Rectal smooth muscle tissue (tissue), 1 donor: ENCODE measurements at regions not wholly inside any gene's neighbourhood (a gene's known extent, or its start where the extent isn't known, plus 50 kb on each side); places are given as distances from the start of the nearest gene placed in this dataset.

Experiments used
- H3K27ac ChIP-seq: one replicate; pipeline ENCODE4 v1.7.0; 2013; ENCODE audit warnings: low read depth, low read length, inconsistent platforms
- H3K27me3 ChIP-seq: one replicate; pipeline ENCODE4 v1.7.0; 2013; ENCODE audit warnings: low read length; ENCODE audit not compliant: control insufficient read depth, insufficient read depth
- H3K36me3 ChIP-seq: one replicate; pipeline ENCODE4 v1.7.0; 2013; ENCODE audit warnings: low read length; ENCODE audit not compliant: control insufficient read depth, insufficient read depth
- H3K4me1 ChIP-seq: one replicate; pipeline ENCODE4 v1.7.0; 2013; ENCODE audit warnings: low read length; ENCODE audit not compliant: control insufficient read depth, insufficient read depth
- H3K4me3 ChIP-seq: one replicate; pipeline ENCODE4 v1.7.0; 2013; ENCODE audit warnings: low read length
- H3K9ac ChIP-seq: one replicate; pipeline ENCODE4 v1.7.0; 2013; ENCODE audit warnings: low read length

GRCh38 chr3:86594838-86595237 is 396.1 kb downstream of the VGLL3 start:
- Histone ChIP-seq H3K9ac (no peak overlapping the region), H3K4me3 (no peak overlapping the region), H3K4me1 (no peaks in the 10 kb centered on the region), H3K27me3 (no peaks in the 10 kb centered on the region), H3K36me3 (no peaks in the 10 kb centered on the region), H3K27ac (no peak overlapping the region)

- no peak overlapping the region for H3K4me3 ChIP-seq
- no peak overlapping the region for H3K27ac ChIP-seq
- H3K9ac ChIP-seq: no peak overlapping the region
- no peaks in the 10 kb centered on the region for H3K36me3 ChIP-seq
- H3K27me3 ChIP-seq: no peaks in the 10 kb centered on the region
- H3K4me1 ChIP-seq: no peaks in the 10 kb centered on the region
These were observed 412.9 kb downstream of the VGLL3 start for GRCh38 chr3:86578071-86578470.

GRCh38 chr3:86563400-86563970 is 427.5 kb downstream of the VGLL3 start:
- no peaks in the 10 kb centered on the region for H3K27me3 ChIP-seq
- no peak overlapping the region for H3K9ac ChIP-seq
- H3K27ac ChIP-seq: no peak overlapping the region
- no peak overlapping the region for H3K4me3 ChIP-seq
- H3K36me3 ChIP-seq: no peaks in the 10 kb centered on the region
- no peaks in the 10 kb centered on the region for H3K4me1 ChIP-seq

- H3K27ac ChIP-seq: no peak overlapping the region
- H3K27me3 ChIP-seq: no peaks in the 10 kb centered on the region
- no peaks in the 10 kb centered on the region for H3K36me3 ChIP-seq
- no peak overlapping the region for H3K9ac ChIP-seq
- no peaks in the 10 kb centered on the region for H3K4me1 ChIP-seq
- no peak overlapping the region for H3K4me3 ChIP-seq
These were observed 428.9 kb downstream of the VGLL3 start for GRCh38 chr3:86562090-86562489.

- H3K27me3 ChIP-seq: no peaks in the 10 kb centered on the region
- no peaks in the 10 kb centered on the region for H3K36me3 ChIP-seq
- H3K27ac ChIP-seq: no peak overlapping the region
- no peak overlapping the region for H3K9ac ChIP-seq
- no peak overlapping the region for H3K4me3 ChIP-seq
- H3K4me1 ChIP-seq: no peaks in the 10 kb centered on the region
These were observed 429.7 kb downstream of the VGLL3 start for GRCh38 chr3:86561215-86561614.

GRCh38 chr3:86554383-86554782 is 436.6 kb downstream of the VGLL3 start:
- H3K4me3 ChIP-seq: no peak overlapping the region
- H3K27ac ChIP-seq: no peak overlapping the region
- H3K4me1 ChIP-seq: no peaks in the 10 kb centered on the region
- H3K9ac ChIP-seq: no peak overlapping the region
- no peaks in the 10 kb centered on the region for H3K27me3 ChIP-seq
- no peaks in the 10 kb centered on the region for H3K36me3 ChIP-seq

- no peaks in the 10 kb centered on the region for H3K4me1 ChIP-seq
These were observed 443.3 kb downstream of the VGLL3 start for GRCh38 chr3:86547692-86548091.

GRCh38 chr3:86537171-86537570 is 453.8 kb downstream of the VGLL3 start:
- no peaks in the 10 kb centered on the region for H3K4me1 ChIP-seq
- no peaks in the 10 kb centered on the region for H3K36me3 ChIP-seq
- no peak overlapping the region for H3K27ac ChIP-seq
- H3K4me3 ChIP-seq: no peak overlapping the region
- H3K27me3 ChIP-seq: no peaks in the 10 kb centered on the region
- H3K9ac ChIP-seq: no peak overlapping the region

More at GRCh38 chr3:86547692-86548091, 443.3 kb downstream of the VGLL3 start:
- Histone ChIP-seq H3K9ac (no peak overlapping the region), H3K27ac (no peak overlapping the region), H3K27me3 (no peaks in the 10 kb centered on the region), H3K36me3 (no peaks in the 10 kb centered on the region), H3K4me3 (no peak overlapping the region)

- no peaks in the 10 kb centered on the region for H3K27me3 ChIP-seq
- no peak overlapping the region for H3K27ac ChIP-seq
- no peak overlapping the region for H3K9ac ChIP-seq
- no peaks in the 10 kb centered on the region for H3K36me3 ChIP-seq
- H3K4me1 ChIP-seq: no peaks in the 10 kb centered on the region
- H3K4me3 ChIP-seq: no peak overlapping the region
These were observed 471.1 kb downstream of the VGLL3 start for GRCh38 chr3:86519819-86520218.

- Histone ChIP-seq H3K27ac (no peak overlapping the region), H3K27me3 (no peaks in the 10 kb centered on the region), H3K4me1 (no peaks in the 10 kb centered on the region), H3K36me3 (no peaks in the 10 kb centered on the region), H3K4me3 (no peak overlapping the region), H3K9ac (no peak overlapping the region)
These were observed 509.3 kb downstream of the VGLL3 start for GRCh38 chr3:86481636-86482035.

- H3K36me3 ChIP-seq: no peaks in the 10 kb centered on the region
- no peak overlapping the region for H3K27ac ChIP-seq
- no peaks in the 10 kb centered on the region for H3K27me3 ChIP-seq
- H3K4me3 ChIP-seq: no peak overlapping the region
- no peaks in the 10 kb centered on the region for H3K4me1 ChIP-seq
- H3K9ac ChIP-seq: no peak overlapping the region
These were observed 509.9 kb downstream of the VGLL3 start for GRCh38 chr3:86481031-86481430.

- no peak overlapping the region for H3K4me3 ChIP-seq
- H3K36me3 ChIP-seq: no peaks in the 10 kb centered on the region
- H3K9ac ChIP-seq: no peak overlapping the region
- H3K27ac ChIP-seq: no peak overlapping the region
- H3K27me3 ChIP-seq: no peaks in the 10 kb centered on the region
- no peaks in the 10 kb centered on the region for H3K4me1 ChIP-seq
These were observed 526.8 kb downstream of the VGLL3 start for GRCh38 chr3:86464180-86464579.

GRCh38 chr3:86451749-86452148 is 539.2 kb downstream of the VGLL3 start:
- no peak overlapping the region for H3K27ac ChIP-seq

More at GRCh38 chr3:86451749-86452148, 539.2 kb downstream of the VGLL3 start:
- Histone ChIP-seq H3K36me3 (no peaks in the 10 kb centered on the region), H3K4me3 (no peak overlapping the region), H3K9ac (no peak overlapping the region), H3K27me3 (no peaks in the 10 kb centered on the region), H3K4me1 (no peaks in the 10 kb centered on the region)
